Kidney (tissue), 13 donors: ENCODE measurements at regions not wholly inside any gene's neighbourhood (a gene's known extent, or its start where the extent isn't known, plus 50 kb on each side); places are given as distances from the start of the nearest gene placed in this dataset.

ENCODE experiments used
- DNase-seq, 5 donors: peaks; one replicate each; pipeline ENCODE4 v3.0.0-alpha.2; 2013 to 2020
- FAIRE-seq: peaks from 2 replicates; lab custom pipeline; 2012; peaks lifted over from hg19 to GRCh38; lab: Jason Lieb, UNC
- H3K27ac ChIP-seq, 2 donors: one replicate each; pipeline ENCODE4 v1.7.0; 2013; ENCODE audit warnings: low read depth in 2 of 2, low read length in 2 of 2, inconsistent platforms in 1 of 2
- H3K27me3 ChIP-seq: one replicate; pipeline ENCODE4 v1.7.1; 2013; ENCODE audit warnings: low read length, inconsistent platforms; ENCODE audit not compliant: control insufficient read depth, insufficient read depth
- H3K36me3 ChIP-seq, 3 donors: one replicate each; pipeline versions ENCODE4 v1.7.0 to v1.7.1; 2013; ENCODE audit warnings: low read length in 3 of 3, control low read depth in 1 of 3, inconsistent platforms in 1 of 3; ENCODE audit not compliant: insufficient read depth in 3 of 3, control insufficient read depth in 2 of 3
- H3K4me1 ChIP-seq, 3 donors: one replicate each; pipeline versions ENCODE4 v1.7.0 to v1.7.1; 2013; ENCODE audit warnings: low read length in 3 of 3, inconsistent platforms in 1 of 3, low read depth in 1 of 3; ENCODE audit not compliant: control insufficient read depth in 2 of 3, insufficient read depth in 2 of 3
- H3K4me3 ChIP-seq, 3 donors: one replicate each; pipeline versions ENCODE4 v1.7.0 to v1.8.1; 2013; ENCODE audit warnings: low read length in 3 of 3, control low read depth in 1 of 3, inconsistent platforms in 1 of 3
- H3K9ac ChIP-seq, 3 donors: one replicate each; pipeline versions ENCODE4 v1.7.0 to v1.7.1; 2013; ENCODE audit warnings: low read length in 3 of 3, control low read depth in 1 of 3, inconsistent platforms in 1 of 3
- H3K9me3 ChIP-seq, 3 donors: one replicate each; pipeline versions ENCODE4 v1.7.0 to v1.7.1; 2013; ENCODE audit warnings: low read length in 3 of 3, control low read depth in 1 of 3, inconsistent platforms in 1 of 3; ENCODE audit not compliant: control insufficient read depth in 2 of 3, insufficient read depth in 1 of 3
- intact Hi-C: fragments of 100-400 bp; cut with DNase I; formaldehyde crosslinking; loops from one replicate; pipeline ENCODE4 v1.11.1; 2022
- TF ChIP-seq, protein P1 (sequence below): IDR thresholded peaks from 3 replicates; pipeline ENCODE4 v1.5.1; 2012; ENCODE audit warnings: mild to moderate bottlenecking, moderate library complexity, borderline replicate concordance; ENCODE audit not compliant: insufficient read depth; ENCODE audit errors: extremely low read depth
- donor health status: control.
- donor health status: control.
- donor health status: control.
- donor health status: control.
- donor health status: control.
- donor health status: DM: yes; HTN: yes; CAD: no.
- donor health status: Normal renal cell carcinoma (clear cell type).

DNA sequence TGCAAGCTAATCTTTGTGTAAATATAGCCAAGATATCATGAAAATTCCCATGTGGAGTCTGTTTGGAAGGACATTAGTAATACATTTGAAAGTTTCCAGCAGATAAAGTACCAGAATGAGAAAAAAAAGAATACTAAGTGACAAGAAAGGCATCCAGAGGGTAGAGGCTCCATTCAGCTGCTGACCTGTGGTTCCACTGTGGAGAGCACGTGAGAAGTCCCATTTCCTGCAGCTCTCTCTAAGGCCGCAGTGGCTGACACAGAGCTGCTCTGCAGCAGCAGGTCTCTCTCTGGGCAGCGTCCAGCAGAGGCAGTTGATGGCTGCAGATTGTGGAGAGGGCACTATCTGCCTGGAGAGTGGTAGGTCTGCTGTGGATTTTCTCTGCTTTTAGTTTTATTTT lies 100.1 kb upstream of the TMEM72 start:
- no peaks in the 10 kb centered on the region for H3K36me3 ChIP-seq
- intact Hi-C loops, result no loop called here
- H3K4me3 ChIP-seq, result no peak overlapping the region
- H3K27ac ChIP-seq, result no peak overlapping the region
- no peaks in the 10 kb centered on the region for H3K27me3 ChIP-seq
- no peaks in the 10 kb centered on the region for H3K9me3 ChIP-seq
- H3K4me1 ChIP-seq, result no peaks in the 10 kb centered on the region
- TF ChIP-seq, protein P1, sequence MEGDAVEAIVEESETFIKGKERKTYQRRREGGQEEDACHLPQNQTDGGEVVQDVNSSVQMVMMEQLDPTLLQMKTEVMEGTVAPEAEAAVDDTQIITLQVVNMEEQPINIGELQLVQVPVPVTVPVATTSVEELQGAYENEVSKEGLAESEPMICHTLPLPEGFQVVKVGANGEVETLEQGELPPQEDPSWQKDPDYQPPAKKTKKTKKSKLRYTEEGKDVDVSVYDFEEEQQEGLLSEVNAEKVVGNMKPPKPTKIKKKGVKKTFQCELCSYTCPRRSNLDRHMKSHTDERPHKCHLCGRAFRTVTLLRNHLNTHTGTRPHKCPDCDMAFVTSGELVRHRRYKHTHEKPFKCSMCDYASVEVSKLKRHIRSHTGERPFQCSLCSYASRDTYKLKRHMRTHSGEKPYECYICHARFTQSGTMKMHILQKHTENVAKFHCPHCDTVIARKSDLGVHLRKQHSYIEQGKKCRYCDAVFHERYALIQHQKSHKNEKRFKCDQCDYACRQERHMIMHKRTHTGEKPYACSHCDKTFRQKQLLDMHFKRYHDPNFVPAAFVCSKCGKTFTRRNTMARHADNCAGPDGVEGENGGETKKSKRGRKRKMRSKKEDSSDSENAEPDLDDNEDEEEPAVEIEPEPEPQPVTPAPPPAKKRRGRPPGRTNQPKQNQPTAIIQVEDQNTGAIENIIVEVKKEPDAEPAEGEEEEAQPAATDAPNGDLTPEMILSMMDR, result no peak
- FAIRE-seq (no peak), DNase-seq (peak in 1 of 5 donors; percentile 46)
- no peak overlapping the region for H3K9ac ChIP-seq

DNA sequence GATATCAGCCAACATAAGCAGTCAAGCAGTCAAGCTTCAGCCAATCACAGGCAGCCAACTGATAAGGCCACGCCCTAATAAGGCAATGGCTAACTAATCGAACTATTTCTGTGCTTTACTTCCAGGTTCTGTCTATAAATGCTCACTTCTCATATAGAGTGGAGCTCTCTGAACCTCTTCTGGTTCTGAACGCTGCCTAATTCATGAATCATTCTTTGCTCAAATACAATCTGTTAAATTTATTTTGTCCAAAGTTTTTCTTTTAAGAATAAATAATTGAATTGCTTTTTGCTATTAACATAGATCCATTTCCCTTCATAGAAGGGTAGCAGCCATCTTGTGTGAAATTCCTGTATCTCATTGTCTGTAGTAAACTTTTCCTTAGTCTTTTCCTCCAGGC lies 97.9 kb upstream of the TMEM72 start:
- Histone ChIP-seq H3K4me3 (no peak overlapping the region), H3K27me3 (no peaks in the 10 kb centered on the region), H3K9me3 (no peaks in the 10 kb centered on the region), H3K4me1 (no peaks in the 10 kb centered on the region), H3K27ac (no peak overlapping the region), H3K9ac (no peak overlapping the region), H3K36me3 (no peaks in the 10 kb centered on the region)
- FAIRE-seq (no peak), DNase-seq (no peak)
- intact Hi-C loops, result no loop called here
- TF ChIP-seq, protein P1, result no peak

DNA sequence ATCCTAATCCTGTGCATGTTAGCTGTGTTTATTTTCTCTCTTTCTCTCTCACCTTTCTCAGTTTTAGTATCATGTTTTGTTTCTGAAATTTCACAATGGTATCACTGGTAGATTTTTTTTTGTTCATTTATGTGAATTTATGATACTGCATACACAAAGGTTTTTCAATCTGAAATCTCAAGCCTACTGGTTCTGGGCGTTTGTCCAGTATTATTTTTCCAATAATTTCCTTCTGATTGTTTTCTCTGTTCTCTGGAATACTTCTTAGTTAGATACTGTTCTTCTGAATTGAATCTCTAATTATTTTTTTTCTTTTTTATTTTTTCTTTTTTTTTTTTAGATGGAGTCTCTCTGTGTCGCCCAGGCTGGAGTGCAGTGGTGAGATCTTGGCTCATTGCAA lies 96.2 kb upstream of the TMEM72 start:
- Histone ChIP-seq H3K27ac (no peak overlapping the region), H3K9me3 (no peaks in the 10 kb centered on the region), H3K4me1 (no peaks in the 10 kb centered on the region), H3K36me3 (no peaks in the 10 kb centered on the region), H3K4me3 (no peak overlapping the region), H3K9ac (no peak overlapping the region), H3K27me3 (no peaks in the 10 kb centered on the region)
- intact Hi-C loops, result no loop called here
- TF ChIP-seq, protein P1, result no peak
- DNase-seq, result no peak
- no peak for FAIRE-seq

DNA sequence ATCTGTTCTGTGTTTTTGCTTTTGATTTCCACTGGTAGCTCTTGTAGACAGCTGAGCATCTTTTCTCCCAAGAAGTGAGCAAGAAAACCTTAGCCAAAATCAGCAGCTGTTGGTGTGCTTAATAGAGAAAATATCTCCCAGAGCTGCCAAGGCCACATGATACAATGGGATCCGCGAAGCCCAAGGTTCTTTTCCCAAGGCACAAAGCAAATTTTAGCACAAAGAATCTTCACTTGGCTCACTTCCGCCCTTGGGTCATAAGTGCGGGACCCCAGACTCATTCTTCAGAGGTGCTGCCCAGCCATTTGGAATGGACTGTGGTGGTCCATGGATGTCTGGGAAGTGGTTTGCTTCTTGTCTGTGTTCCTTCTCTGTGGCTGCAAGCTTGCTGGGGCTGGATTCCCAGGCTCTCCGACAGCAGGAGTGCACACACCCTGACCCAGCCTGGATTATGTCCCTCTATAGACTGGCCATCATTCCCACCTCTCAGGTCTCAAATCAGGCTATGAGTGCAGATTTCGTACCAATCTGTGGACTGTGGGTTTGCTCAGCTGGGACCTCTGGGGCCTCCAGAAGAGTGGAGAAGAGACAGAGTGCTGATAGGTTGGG lies 93.0 kb upstream of the TMEM72 start:
- Histone ChIP-seq H3K4me3 (no peak overlapping the region), H3K36me3 (no peaks in the 10 kb centered on the region), H3K4me1 (no peaks in the 10 kb centered on the region), H3K9me3 (no peaks in the 10 kb centered on the region), H3K9ac (no peak overlapping the region), H3K27me3 (no peaks in the 10 kb centered on the region), H3K27ac (no peak overlapping the region)
- FAIRE-seq (no peak), DNase-seq (no peak)
- TF ChIP-seq, protein P1, result no peak
- intact Hi-C loops, result no loop called here
